C4-2B (cell line): ENCODE measurements at regions not wholly inside any gene's neighbourhood (a gene's known extent, or its start where the extent isn't known, plus 50 kb on each side); places are given as distances from the start of the nearest gene placed in this dataset.

Source experiments
- ZFX ChIP-seq: fragments of 450-650 bp; IDR thresholded peaks from 2 replicates; pipeline ENCODE4 v1.6.1; 2017
- TF ChIP-seq, protein P1 (sequence below): fragments of 450-650 bp; conservative IDR thresholded peaks from 2 replicates; pipeline ENCODE4 v1.5.1; 2017; ENCODE audit warnings: mild to moderate bottlenecking

DNA sequence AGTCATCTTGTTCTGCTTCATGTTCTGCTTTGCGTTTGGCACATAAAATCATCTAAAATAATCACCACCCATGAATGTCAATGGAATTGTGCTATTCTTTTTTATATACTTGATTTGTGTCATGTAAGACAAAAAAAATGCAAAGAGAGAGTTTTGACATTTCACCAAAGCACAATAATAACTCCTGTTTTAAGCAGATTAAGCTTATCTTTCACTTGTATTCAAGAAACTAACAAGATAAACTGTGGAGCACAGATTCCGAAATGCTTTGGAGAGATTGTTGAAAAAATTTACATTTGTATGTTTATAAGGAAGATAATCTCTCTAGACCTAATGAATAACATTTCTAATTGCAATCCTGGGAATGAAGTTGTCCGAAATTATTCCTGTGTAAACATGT lies 225.1 kb upstream of the ANXA10 start:
- TF ChIP-seq, protein P1, sequence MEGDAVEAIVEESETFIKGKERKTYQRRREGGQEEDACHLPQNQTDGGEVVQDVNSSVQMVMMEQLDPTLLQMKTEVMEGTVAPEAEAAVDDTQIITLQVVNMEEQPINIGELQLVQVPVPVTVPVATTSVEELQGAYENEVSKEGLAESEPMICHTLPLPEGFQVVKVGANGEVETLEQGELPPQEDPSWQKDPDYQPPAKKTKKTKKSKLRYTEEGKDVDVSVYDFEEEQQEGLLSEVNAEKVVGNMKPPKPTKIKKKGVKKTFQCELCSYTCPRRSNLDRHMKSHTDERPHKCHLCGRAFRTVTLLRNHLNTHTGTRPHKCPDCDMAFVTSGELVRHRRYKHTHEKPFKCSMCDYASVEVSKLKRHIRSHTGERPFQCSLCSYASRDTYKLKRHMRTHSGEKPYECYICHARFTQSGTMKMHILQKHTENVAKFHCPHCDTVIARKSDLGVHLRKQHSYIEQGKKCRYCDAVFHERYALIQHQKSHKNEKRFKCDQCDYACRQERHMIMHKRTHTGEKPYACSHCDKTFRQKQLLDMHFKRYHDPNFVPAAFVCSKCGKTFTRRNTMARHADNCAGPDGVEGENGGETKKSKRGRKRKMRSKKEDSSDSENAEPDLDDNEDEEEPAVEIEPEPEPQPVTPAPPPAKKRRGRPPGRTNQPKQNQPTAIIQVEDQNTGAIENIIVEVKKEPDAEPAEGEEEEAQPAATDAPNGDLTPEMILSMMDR = no peak
- no peak for TF ChIP-seq ZFX
